CD4-positive, alpha-beta memory T cell (primary cell): ENCODE measurements at regions not wholly inside any gene's neighbourhood (a gene's known extent, or its start where the extent isn't known, plus 50 kb on each side); places are given as distances from the start of the nearest gene placed in this dataset.

Source experiments
- CTCF ChIA-PET: fragments of 350-600 bp; sonication (Branson Sonifier 250); formaldehyde crosslinking; loops from one replicate; lab custom pipeline; 2021; ENCODE audit warnings: inconsistent platforms; ENCODE audit not compliant: partially characterized antibody; lab: Charles Lee
- POLR2A ChIA-PET: fragments of 350-600 bp; sonication (Branson Sonifier 250); formaldehyde crosslinking; loops from one replicate; lab custom pipeline; 2021; ENCODE audit not compliant: partially characterized antibody; lab: Charles Lee
- DNase-seq, 5 donors: peaks; one replicate each; pipeline versions ENCODE4 v3.0.0 to v3.0.0-alpha.2; 2020 to 2022; ENCODE audit warnings: mixed read lengths in 1 of 5
- H3K27ac ChIP-seq: one replicate; pipeline ENCODE4 v1.7.0; 2013; ENCODE audit warnings: low read depth, low read length
- H3K27me3 ChIP-seq: 2 replicates; pipeline ENCODE4 v1.7.0; 2013; ENCODE audit warnings: mild to moderate bottlenecking, low read length, moderate library complexity; ENCODE audit not compliant: insufficient read depth
- H3K36me3 ChIP-seq: 2 replicates; pipeline ENCODE4 v1.7.0; 2013; ENCODE audit warnings: mild to moderate bottlenecking, low read length, moderate library complexity; ENCODE audit not compliant: insufficient read depth
- H3K4me1 ChIP-seq: 2 replicates; pipeline ENCODE4 v1.7.0; 2013; ENCODE audit warnings: mild to moderate bottlenecking, low read length, moderate library complexity; ENCODE audit not compliant: insufficient read depth
- H3K4me3 ChIP-seq, 2 donors: one replicate each; pipeline ENCODE4 v1.7.0; 2013; ENCODE audit warnings: low read length in 2 of 2, mild to moderate bottlenecking in 1 of 2
- H3K9me3 ChIP-seq, 2 donors: one replicate each; pipeline ENCODE4 v1.7.0; 2013; ENCODE audit warnings: low read length in 2 of 2, control low read depth in 1 of 2; ENCODE audit not compliant: control insufficient read depth in 1 of 2
- H3K27ac Mint-ChIP-seq, 7 donors: one replicate each; pipeline ENCODE4 v1.8.0; 2020 to 2021; ENCODE audit warnings: mixed read lengths in 7 of 7, mild to moderate bottlenecking in 6 of 7, inconsistent platforms in 3 of 7, moderate library complexity in 3 of 7
- H3K27me3 Mint-ChIP-seq, 2 donors: one replicate each; pipeline ENCODE4 v1.8.0; 2020 to 2021; ENCODE audit warnings: mixed read lengths in 2 of 2
- H3K36me3 Mint-ChIP-seq, 2 donors: one replicate each; pipeline ENCODE4 v1.8.0; 2020 to 2021; ENCODE audit warnings: mixed read lengths in 2 of 2, inconsistent platforms in 1 of 2, mild to moderate bottlenecking in 1 of 2
- H3K4me1 Mint-ChIP-seq, 4 donors: one replicate each; pipeline ENCODE4 v1.8.0; 2020 to 2021; ENCODE audit warnings: mixed read lengths in 4 of 4, mild to moderate bottlenecking in 1 of 4
- H3K4me3 Mint-ChIP-seq, 8 donors: one replicate each; pipeline ENCODE4 v1.8.0; 2020 to 2021; ENCODE audit warnings: mixed read lengths in 8 of 8, mild to moderate bottlenecking in 7 of 8, moderate library complexity in 6 of 8, inconsistent platforms in 3 of 8
- H3K9me3 Mint-ChIP-seq, 8 donors: one replicate each; pipeline ENCODE4 v1.8.0; 2020 to 2021; ENCODE audit warnings: mixed read lengths in 8 of 8, mild to moderate bottlenecking in 5 of 8, inconsistent platforms in 3 of 8, moderate library complexity in 1 of 8
- intact Hi-C: fragments of 100-400 bp; cut with micrococcal nuclease; formaldehyde crosslinking; loops from one replicate; pipeline ENCODE4 v1.15.1; 2023

DNA sequence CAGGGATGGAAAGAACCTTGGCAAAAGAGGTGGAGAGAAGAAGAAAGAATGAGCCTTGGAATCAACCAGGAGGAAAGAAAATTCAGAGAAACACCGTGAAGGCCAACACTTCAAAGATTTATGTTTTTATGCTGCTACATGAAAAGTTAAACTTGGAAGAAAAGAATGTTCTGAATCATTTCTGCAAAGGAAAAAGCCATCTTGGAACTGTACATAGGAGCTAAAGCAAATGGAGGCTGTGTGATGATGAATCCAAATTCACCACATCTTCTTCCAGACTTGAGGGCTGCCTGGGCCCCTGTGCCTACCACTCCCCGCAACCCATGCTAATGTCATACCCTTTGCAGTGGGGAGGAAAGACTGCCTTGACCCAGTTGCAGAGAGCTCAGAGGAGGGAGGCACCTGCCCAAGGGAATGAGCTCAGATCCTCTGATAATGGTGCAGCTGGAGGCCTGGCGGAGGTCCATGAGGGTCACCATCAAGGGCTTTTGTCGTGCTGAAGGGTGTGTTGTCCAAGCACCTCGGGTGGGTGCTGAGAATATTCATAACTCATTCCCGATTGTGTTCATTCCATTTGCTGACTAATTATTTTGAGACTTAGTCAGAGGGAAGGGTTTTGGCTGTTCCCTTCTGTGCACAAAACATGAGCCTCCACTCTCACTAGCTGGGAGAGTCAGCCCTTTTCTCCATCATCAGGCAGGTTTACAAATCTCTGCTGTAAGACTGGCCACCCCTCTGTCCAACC is 245.8 kb upstream of the JAG1 start:
- H3K4me1 Mint-ChIP-seq = no peaks in the 10 kb centered on the region
- no peak overlapping the region for H3K4me3 Mint-ChIP-seq
- H3K36me3 ChIP-seq = no peaks in the 10 kb centered on the region
- H3K27ac ChIP-seq = no peak overlapping the region
- no peak overlapping the region for H3K4me3 ChIP-seq
- H3K27me3 Mint-ChIP-seq = no peaks in the 10 kb centered on the region
- no peaks in the 10 kb centered on the region for H3K27me3 ChIP-seq
- no peak for DNase-seq
- H3K9me3 ChIP-seq = no peaks in the 10 kb centered on the region
- intact Hi-C loops = no loop called here
- H3K36me3 Mint-ChIP-seq = no peaks in the 10 kb centered on the region
- H3K9me3 Mint-ChIP-seq = peaks cover 0 to 8% (median 2%) of the 10 kb centered on the region in 8 donors
- no peaks in the 10 kb centered on the region for H3K4me1 ChIP-seq
- POLR2A ChIA-PET = no interaction called here
- CTCF ChIA-PET = no interaction called here
- no peak overlapping the region for H3K27ac Mint-ChIP-seq

- no peaks in the 10 kb centered on the region for H3K36me3 Mint-ChIP-seq
- Histone ChIP-seq H3K4me3 (no peak overlapping the region), H3K36me3 (no peaks in the 10 kb centered on the region), H3K27me3 (no peaks in the 10 kb centered on the region), H3K27ac (no peak overlapping the region), H3K9me3 (no peaks in the 10 kb centered on the region), H3K4me1 (no peaks in the 10 kb centered on the region)
- CTCF ChIA-PET = no interaction called here
- no peaks in the 10 kb centered on the region for H3K27me3 Mint-ChIP-seq
- no peaks in the 10 kb centered on the region for H3K4me1 Mint-ChIP-seq
- intact Hi-C loops = no loop called here
- no peak overlapping the region for H3K27ac Mint-ChIP-seq
- H3K9me3 Mint-ChIP-seq = peaks cover 0 to 8% (median 2%) of the 10 kb centered on the region in 8 donors
- DNase-seq = no peak
- no peak overlapping the region for H3K4me3 Mint-ChIP-seq
- POLR2A ChIA-PET = no interaction called here
Observed at GRCh38 chr20:10920396-10920795, 246.6 kb upstream of the JAG1 start.

DNA sequence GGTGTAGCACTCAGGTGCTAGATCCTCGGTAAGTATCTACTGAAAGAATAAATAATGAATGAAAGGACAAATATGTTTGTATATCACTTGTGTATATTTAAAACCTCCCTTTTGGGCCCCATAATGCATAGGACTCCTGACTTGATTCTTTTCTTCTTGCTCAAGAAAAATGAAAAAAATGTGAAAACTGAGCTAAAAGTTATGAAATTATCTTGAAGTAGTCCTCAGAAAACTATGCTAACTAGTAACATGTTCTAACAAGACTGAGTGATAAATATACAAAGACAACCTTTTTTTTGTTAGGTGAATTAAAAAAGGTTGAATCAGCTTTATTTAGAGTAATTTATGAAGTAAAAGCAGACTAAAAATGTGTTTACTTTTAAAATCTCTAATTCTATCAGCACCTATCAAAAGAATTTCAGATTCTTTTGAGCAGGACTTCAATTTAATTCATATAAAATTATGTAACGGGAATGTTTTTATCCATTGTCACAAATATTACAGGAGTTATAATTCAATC is 247.8 kb upstream of the JAG1 start:
- H3K9me3 Mint-ChIP-seq = peaks cover 0 to 8% (median 2%) of the 10 kb centered on the region in 8 donors
- no peaks in the 10 kb centered on the region for H3K36me3 ChIP-seq
- H3K36me3 Mint-ChIP-seq = no peaks in the 10 kb centered on the region
- POLR2A ChIA-PET = no interaction called here
- no peaks in the 10 kb centered on the region for H3K27me3 Mint-ChIP-seq
- no peaks in the 10 kb centered on the region for H3K9me3 ChIP-seq
- intact Hi-C loops = no loop called here
- no peak overlapping the region for H3K4me3 ChIP-seq
- CTCF ChIA-PET = no interaction called here
- no peaks in the 10 kb centered on the region for H3K27me3 ChIP-seq
- H3K4me1 Mint-ChIP-seq = no peaks in the 10 kb centered on the region
- no peak for DNase-seq
- no peak overlapping the region for H3K27ac Mint-ChIP-seq
- no peak overlapping the region for H3K4me3 Mint-ChIP-seq
- no peak overlapping the region for H3K27ac ChIP-seq
- no peaks in the 10 kb centered on the region for H3K4me1 ChIP-seq

- no peak overlapping the region for H3K4me3 ChIP-seq
- no peaks in the 10 kb centered on the region for H3K27me3 ChIP-seq
- Mint-ChIP-seq H3K27me3 (no peaks in the 10 kb centered on the region), H3K36me3 (no peaks in the 10 kb centered on the region), H3K4me1 (no peaks in the 10 kb centered on the region), H3K27ac (no peak overlapping the region), H3K4me3 (no peak overlapping the region), H3K9me3 (peaks cover 0 to 6% (median under 1%) of the 10 kb centered on the region in 8 donors)
- no peaks in the 10 kb centered on the region for H3K36me3 ChIP-seq
- intact Hi-C loops = no loop called here
- POLR2A ChIA-PET = no interaction called here
- DNase-seq = no peak
- CTCF ChIA-PET = no interaction called here
- no peak overlapping the region for H3K27ac ChIP-seq
- H3K9me3 ChIP-seq = no peaks in the 10 kb centered on the region
- no peaks in the 10 kb centered on the region for H3K4me1 ChIP-seq
Observed at GRCh38 chr20:10922506-10922905, 248.7 kb upstream of the JAG1 start.

GRCh38 chr20:10922941-10923340 is 249.1 kb upstream of the JAG1 start:
- no peaks in the 10 kb centered on the region for H3K4me1 ChIP-seq
- no peaks in the 10 kb centered on the region for H3K4me1 Mint-ChIP-seq
- no peak overlapping the region for H3K4me3 ChIP-seq
- POLR2A ChIA-PET = no interaction called here
- intact Hi-C loops = no loop called here
- H3K27me3 Mint-ChIP-seq = no peaks in the 10 kb centered on the region
- H3K9me3 ChIP-seq = no peaks in the 10 kb centered on the region
- no peak for DNase-seq
- no peak overlapping the region for H3K27ac ChIP-seq
- peaks cover 0 to 6% (median 1%) of the 10 kb centered on the region in 8 donors for H3K9me3 Mint-ChIP-seq
- no peak overlapping the region for H3K4me3 Mint-ChIP-seq
- CTCF ChIA-PET = no interaction called here
- H3K27me3 ChIP-seq = no peaks in the 10 kb centered on the region
- no peaks in the 10 kb centered on the region for H3K36me3 ChIP-seq
- no peaks in the 10 kb centered on the region for H3K36me3 Mint-ChIP-seq
- H3K27ac Mint-ChIP-seq = no peak overlapping the region

- H3K36me3 Mint-ChIP-seq = no peaks in the 10 kb centered on the region
- no peaks in the 10 kb centered on the region for H3K27me3 Mint-ChIP-seq
- H3K27me3 ChIP-seq = no peaks in the 10 kb centered on the region
- no peak overlapping the region for H3K4me3 ChIP-seq
- H3K27ac Mint-ChIP-seq = no peak overlapping the region
- no peak overlapping the region for H3K27ac ChIP-seq
- intact Hi-C loops = no loop called here
- POLR2A ChIA-PET = no interaction called here
- no peak for DNase-seq
- no peaks in the 10 kb centered on the region for H3K4me1 ChIP-seq
- CTCF ChIA-PET = no interaction called here
- H3K9me3 ChIP-seq = no peaks in the 10 kb centered on the region
- H3K36me3 ChIP-seq = no peaks in the 10 kb centered on the region
- no peak overlapping the region for H3K4me3 Mint-ChIP-seq
- H3K4me1 Mint-ChIP-seq = no peaks in the 10 kb centered on the region
- peaks cover 0 to 8% (median 2%) of the 10 kb centered on the region in 8 donors for H3K9me3 Mint-ChIP-seq
Observed at GRCh38 chr20:10924644-10925201, 250.9 kb upstream of the JAG1 start.

GRCh38 chr20:10925767-10926166 is 252.0 kb upstream of the JAG1 start:
- Mint-ChIP-seq H3K36me3 (no peaks in the 10 kb centered on the region), H3K27ac (no peak overlapping the region), H3K4me3 (no peak overlapping the region), H3K9me3 (peaks cover 0 to 14% (median under 1%) of the 10 kb centered on the region in 8 donors), H3K27me3 (no peaks in the 10 kb centered on the region), H3K4me1 (no peaks in the 10 kb centered on the region)
- no peaks in the 10 kb centered on the region for H3K4me1 ChIP-seq
- CTCF ChIA-PET = interaction anchor here (0.9 kb wide), 1 partner anchor 17 kb away, joined by 3 read pairs; no protein-coding TSS in a partner anchor
- H3K27ac ChIP-seq = no peak overlapping the region
- H3K27me3 ChIP-seq = no peaks in the 10 kb centered on the region
- intact Hi-C loops = no loop called here
- no peaks in the 10 kb centered on the region for H3K36me3 ChIP-seq
- no peak overlapping the region for H3K4me3 ChIP-seq
- POLR2A ChIA-PET = no interaction called here
- no peak for DNase-seq
- H3K9me3 ChIP-seq = no peaks in the 10 kb centered on the region
